GM21447 (cell line): ENCODE measurements at regions not wholly inside any gene's neighbourhood (a gene's known extent, or its start where the extent isn't known, plus 50 kb on each side); places are given as distances from the start of the nearest gene placed in this dataset.

Experiments
- ATAC-seq: cut with Tn5 transposase; IDR thresholded peaks from one replicate; pipeline ENCODE4 v1.9.1; 2021; ENCODE audit not compliant: unreplicated experiment

GRCh38 chr5:100479079-100479688 is 56.0 kb upstream of the FAM174A start:
- peak; percentile 60 for ATAC-seq

- ATAC-seq, result no peak
Observed at GRCh38 chr5:100472091-100472490, 63.1 kb upstream of the FAM174A start.

GRCh38 chr5:100469767-100470166 is 65.4 kb upstream of the FAM174A start:
- ATAC-seq, result peak; percentile 98

GRCh38 chr5:100464418-100464817 is 70.8 kb upstream of the FAM174A start:
- no peak for ATAC-seq

GRCh38 chr5:100456615-100457014 is 78.6 kb upstream of the FAM174A start:
- ATAC-seq, result no peak

GRCh38 chr5:100452126-100452525 is 83.0 kb upstream of the FAM174A start:
- no peak for ATAC-seq

- no peak for ATAC-seq
Observed at GRCh38 chr5:100448111-100448528, 87.1 kb upstream of the FAM174A start.

- ATAC-seq, result no peak
Observed at GRCh38 chr5:100446879-100447430, 88.2 kb upstream of the FAM174A start.

GRCh38 chr5:100444961-100445360 is 90.2 kb upstream of the FAM174A start:
- ATAC-seq, result no peak

- no peak for ATAC-seq
Observed at GRCh38 chr5:100434815-100435214, 100.4 kb upstream of the FAM174A start.

- ATAC-seq, result no peak
Observed at GRCh38 chr5:100432741-100433140, 102.4 kb upstream of the FAM174A start.

- peak; percentile 79 for ATAC-seq
Observed at GRCh38 chr5:100430268-100431195, 104.6 kb upstream of the FAM174A start.

- ATAC-seq, result no peak
Observed at GRCh38 chr5:100424787-100425186, 110.4 kb upstream of the FAM174A start.

GRCh38 chr5:100424017-100424416 is 111.2 kb upstream of the FAM174A start:
- no peak for ATAC-seq

GRCh38 chr5:100423330-100423729 is 111.8 kb upstream of the FAM174A start:
- ATAC-seq, result no peak

GRCh38 chr5:100421360-100421759 is 113.8 kb upstream of the FAM174A start:
- ATAC-seq, result no peak

GRCh38 chr5:100418231-100418630 is 116.9 kb upstream of the FAM174A start:
- no peak for ATAC-seq

- no peak for ATAC-seq
Observed at GRCh38 chr5:100409660-100410151, 125.5 kb upstream of the FAM174A start.

- no peak for ATAC-seq
Observed at GRCh38 chr5:100407053-100407452, 128.1 kb upstream of the FAM174A start.

GRCh38 chr5:100406640-100407039 is 128.5 kb upstream of the FAM174A start:
- no peak for ATAC-seq

GRCh38 chr5:100402071-100402470 is 133.1 kb upstream of the FAM174A start:
- ATAC-seq, result no peak

GRCh38 chr5:100401149-100401548 is 134.0 kb upstream of the FAM174A start:
- no peak for ATAC-seq
